ENCODE measurements at regions not wholly inside any gene's neighbourhood (a gene's known extent, or its start where the extent isn't known, plus 50 kb on each side); places are given as distances from the start of the nearest gene placed in this dataset.

- Histone ChIP-seq H3K36me3 (ENCODE audit: control insufficient read depth in 4 of 4, insufficient read depth in 3 of 4, low read depth in 1 of 4, low read length in 3 of 4) (peaks cover 3 to 56% (median 30%) of the 10 kb centered on the region in 4 donors), H3K27me3 (ENCODE audit: control insufficient read depth in 4 of 4, insufficient read depth in 4 of 4, low read length in 3 of 4) (no peaks in the 10 kb centered on the region), H3K27ac (ENCODE audit: low read depth in 1 of 2, low read length in 2 of 2) (no peak overlapping the region), H3K9ac (ENCODE audit: low read depth in 1 of 2, low read length in 2 of 2) (no peak overlapping the region), H3K4me3 (ENCODE audit: low read depth in 1 of 3, low read length in 3 of 3) (no peak overlapping the region), H3K4me1 (ENCODE audit: control insufficient read depth in 4 of 4, insufficient read depth in 4 of 4, low read length in 3 of 4) (no peaks in the 10 kb centered on the region), H3K9me3 (ENCODE audit: control insufficient read depth in 4 of 4, low read length in 3 of 4) (no peaks in the 10 kb centered on the region)
- 96% methylated on average over 3 of the region's 3 CpGs for WGBS
- no peak for DNase-seq (ENCODE audit: low spot score)
- TF ChIP-seq YY1 (IDR thresholded peaks at IDR 0.05) (no peak), ZBTB33 (IDR thresholded peaks at IDR 0.05) (no peak), HNF4A (conservative IDR thresholded peaks at IDR 0.05) (no peak), GABPA (IDR thresholded peaks at IDR 0.05 in 1 of 2, conservative IDR thresholded peaks at IDR 0.05 in 1 of 2) (no peak)
These were observed 202.6 kb upstream of the RGS6 start for GRCh38 chr14:71729596-71729995.

GRCh38 chr14:71730471-71730870 is 201.8 kb upstream of the RGS6 start:
- 84% methylated on average over 1 of the region's 1 CpG for WGBS
- H3K9ac ChIP-seq (ENCODE audit: low read depth in 1 of 2, low read length in 2 of 2) = no peak overlapping the region
- no peaks in the 10 kb centered on the region for H3K4me1 ChIP-seq (ENCODE audit: control insufficient read depth in 4 of 4, insufficient read depth in 4 of 4, low read length in 3 of 4)
- peaks cover 3 to 56% (median 30%) of the 10 kb centered on the region in 4 donors for H3K36me3 ChIP-seq (ENCODE audit: control insufficient read depth in 4 of 4, insufficient read depth in 3 of 4, low read depth in 1 of 4, low read length in 3 of 4)
- no peak overlapping the region for H3K27ac ChIP-seq (ENCODE audit: low read depth in 1 of 2, low read length in 2 of 2)
- no peaks in the 10 kb centered on the region for H3K9me3 ChIP-seq (ENCODE audit: control insufficient read depth in 4 of 4, low read length in 3 of 4)
- TF ChIP-seq ZBTB33 (IDR thresholded peaks at IDR 0.05) (no peak), ATF3 (IDR thresholded peaks at IDR 0.05) (no peak), RAD21 (IDR thresholded peaks at IDR 0.05) (no peak), HNF4G (IDR thresholded peaks at IDR 0.05) (no peak), FOXA2 (IDR thresholded peaks at IDR 0.05) (no peak), SP1 (IDR thresholded peaks at IDR 0.05) (no peak), JUND (IDR thresholded peaks at IDR 0.05) (no peak), YY1 (IDR thresholded peaks at IDR 0.05) (no peak), REST (IDR thresholded peaks at IDR 0.05) (no peak), EGR1 (IDR thresholded peaks at IDR 0.05; ENCODE audit: low read depth in 2 of 2) (no peak), RXRA (IDR thresholded peaks at IDR 0.05) (no peak), FOXA1 (IDR thresholded peaks at IDR 0.05) (no peak), HNF4A (conservative IDR thresholded peaks at IDR 0.05) (no peak), TAF1 (conservative IDR thresholded peaks at IDR 0.05) (no peak)
- TF ChIP-seq, protein P1, sequence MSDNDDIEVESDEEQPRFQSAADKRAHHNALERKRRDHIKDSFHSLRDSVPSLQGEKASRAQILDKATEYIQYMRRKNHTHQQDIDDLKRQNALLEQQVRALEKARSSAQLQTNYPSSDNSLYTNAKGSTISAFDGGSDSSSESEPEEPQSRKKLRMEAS (IDR thresholded peaks at IDR 0.05) = no peak
- TF ChIP-seq, protein P2, sequence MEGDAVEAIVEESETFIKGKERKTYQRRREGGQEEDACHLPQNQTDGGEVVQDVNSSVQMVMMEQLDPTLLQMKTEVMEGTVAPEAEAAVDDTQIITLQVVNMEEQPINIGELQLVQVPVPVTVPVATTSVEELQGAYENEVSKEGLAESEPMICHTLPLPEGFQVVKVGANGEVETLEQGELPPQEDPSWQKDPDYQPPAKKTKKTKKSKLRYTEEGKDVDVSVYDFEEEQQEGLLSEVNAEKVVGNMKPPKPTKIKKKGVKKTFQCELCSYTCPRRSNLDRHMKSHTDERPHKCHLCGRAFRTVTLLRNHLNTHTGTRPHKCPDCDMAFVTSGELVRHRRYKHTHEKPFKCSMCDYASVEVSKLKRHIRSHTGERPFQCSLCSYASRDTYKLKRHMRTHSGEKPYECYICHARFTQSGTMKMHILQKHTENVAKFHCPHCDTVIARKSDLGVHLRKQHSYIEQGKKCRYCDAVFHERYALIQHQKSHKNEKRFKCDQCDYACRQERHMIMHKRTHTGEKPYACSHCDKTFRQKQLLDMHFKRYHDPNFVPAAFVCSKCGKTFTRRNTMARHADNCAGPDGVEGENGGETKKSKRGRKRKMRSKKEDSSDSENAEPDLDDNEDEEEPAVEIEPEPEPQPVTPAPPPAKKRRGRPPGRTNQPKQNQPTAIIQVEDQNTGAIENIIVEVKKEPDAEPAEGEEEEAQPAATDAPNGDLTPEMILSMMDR (IDR thresholded peaks at IDR 0.05; ENCODE audit: low read depth, low read length, missing input control) = no peak
- DNase-seq (ENCODE audit: low spot score) = no peak
- H3K4me3 ChIP-seq (ENCODE audit: low read depth in 1 of 3, low read length in 3 of 3) = no peak overlapping the region
- H3K27me3 ChIP-seq (ENCODE audit: control insufficient read depth in 4 of 4, insufficient read depth in 4 of 4, low read length in 3 of 4) = no peaks in the 10 kb centered on the region
